SJCRH30 (cell line): ENCODE measurements at regions not wholly inside any gene's neighbourhood (a gene's known extent, or its start where the extent isn't known, plus 50 kb on each side); places are given as distances from the start of the nearest gene placed in this dataset.
A peak's percentile ranks its signal among the peaks of the same experiment; 100 is the strongest.
"Not testable (repeated sequence)": the region's sequence is repeated elsewhere in the genome, so short reads cannot be mapped to it uniquely, and the experiment has no call there.

ENCODE experiments used
- DNase-seq, 2 experiments: peaks; one replicate each; pipeline ENCODE4 v3.0.0-alpha.2; 2015 to 2020
- H3K27ac ChIP-seq: fragments of 250-450 bp; sonication (Bioruptor Pico); 2 replicates; pipeline ENCODE4 v1.5.1; 2020; ENCODE audit warnings: mild to moderate bottlenecking, moderate library complexity
- H3K27me3 ChIP-seq: fragments of 250-450 bp; sonication (Bioruptor Pico); 2 replicates; pipeline ENCODE4 v1.5.1; 2020; ENCODE audit warnings: mild to moderate bottlenecking, moderate library complexity
- H3K36me3 ChIP-seq: fragments of 250-450 bp; sonication (Bioruptor Pico); 2 replicates; pipeline ENCODE4 v1.5.1; 2020; ENCODE audit warnings: mild to moderate bottlenecking, moderate library complexity
- H3K4me1 ChIP-seq: fragments of 250-450 bp; sonication (Bioruptor Pico); 2 replicates; pipeline ENCODE4 v1.5.1; 2020; ENCODE audit warnings: mild to moderate bottlenecking, moderate library complexity
- H3K4me3 ChIP-seq: fragments of 250-450 bp; sonication (Bioruptor Pico); 2 replicates; pipeline ENCODE4 v1.5.1; 2020; ENCODE audit warnings: mild to moderate bottlenecking, moderate library complexity
- H3K9me3 ChIP-seq: fragments of 250-450 bp; sonication (Bioruptor Pico); replicated peaks from 2 replicates; pipeline ENCODE4 v1.5.1; 2020; ENCODE audit warnings: mild to moderate bottlenecking, moderate library complexity

- not testable (repeated sequence) for H3K27ac ChIP-seq, DNase-seq, H3K4me1 ChIP-seq, H3K9me3 ChIP-seq, H3K36me3 ChIP-seq, H3K27me3 ChIP-seq, H3K4me3 ChIP-seq
Measured at GRCh38 chr12:105898271-105898670, 240.5 kb downstream of the NUAK1 start.

DNA sequence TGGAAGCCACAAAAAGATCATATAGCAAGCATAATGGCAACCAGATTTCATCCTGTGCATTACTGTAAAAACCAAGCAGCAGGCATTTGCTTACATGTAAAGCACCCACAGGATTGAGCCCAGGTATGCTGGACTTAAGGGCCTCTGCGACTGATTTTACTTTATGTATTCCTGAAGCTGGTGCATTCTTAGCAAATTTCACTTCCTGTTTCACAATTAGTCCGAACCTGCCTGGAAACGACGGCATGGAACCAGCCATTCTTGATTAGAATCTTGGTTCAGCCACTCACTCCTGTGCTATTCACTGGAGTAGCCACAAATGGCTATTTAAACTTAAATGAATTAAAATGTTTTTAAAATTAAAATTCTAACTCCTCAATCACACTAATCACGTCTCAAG lies 239.2 kb downstream of the NUAK1 start:
- H3K4me1 ChIP-seq = no peaks in the 10 kb centered on the region
- no peaks in the 10 kb centered on the region for H3K9me3 ChIP-seq
- H3K36me3 ChIP-seq = no peaks in the 10 kb centered on the region
- H3K27ac ChIP-seq = no peak overlapping the region
- DNase-seq = no peak
- no peaks in the 10 kb centered on the region for H3K27me3 ChIP-seq
- no peak overlapping the region for H3K4me3 ChIP-seq

DNA sequence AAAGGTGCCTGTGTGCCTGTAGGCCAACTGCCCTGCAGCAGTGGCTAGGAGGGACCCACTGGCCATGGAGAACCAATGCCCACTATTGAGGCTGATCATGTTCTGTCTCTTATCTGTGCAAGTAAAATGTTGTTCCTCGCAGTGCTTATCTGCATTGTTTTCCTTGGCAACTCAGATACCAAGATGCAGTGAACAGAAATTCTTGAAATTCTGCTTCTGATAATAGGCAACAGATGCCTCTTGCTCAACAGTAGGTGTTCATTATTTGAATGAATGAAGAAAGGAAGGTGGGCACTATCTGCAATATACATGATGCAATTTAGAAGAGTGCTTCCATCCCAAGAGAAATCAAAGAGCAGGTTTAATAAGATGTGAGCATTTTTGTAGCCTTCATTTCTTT lies 232.2 kb downstream of the NUAK1 start:
- DNase-seq = no peak
- Histone ChIP-seq H3K4me1 (no peaks in the 10 kb centered on the region), H3K4me3 (no peak overlapping the region)

DNA sequence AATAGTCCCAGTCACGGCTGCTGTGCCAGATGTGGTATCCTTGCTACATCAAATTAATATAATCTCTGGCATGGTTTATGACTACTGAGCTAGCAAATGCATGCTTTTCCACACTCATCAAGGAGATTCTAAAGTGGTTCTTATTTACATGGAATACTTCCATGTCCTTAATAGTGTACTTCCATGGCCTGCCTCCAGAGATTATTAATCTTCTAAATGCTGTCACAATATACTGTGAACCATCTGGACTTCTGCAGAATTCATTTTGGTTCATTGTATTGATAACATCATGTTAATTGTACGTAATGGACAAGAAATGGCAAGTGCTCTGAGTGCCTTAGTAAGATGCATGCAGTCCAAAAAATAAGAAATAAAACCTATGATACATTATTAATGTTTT lies 230.8 kb downstream of the NUAK1 start:
- no peaks in the 10 kb centered on the region for H3K27me3 ChIP-seq
- DNase-seq = no peak

More for the DNA sequence above, 232.2 kb downstream of the NUAK1 start:
- H3K27ac ChIP-seq = no peak overlapping the region
- no peaks in the 10 kb centered on the region for H3K9me3 ChIP-seq
- H3K36me3 ChIP-seq = no peaks in the 10 kb centered on the region
- no peaks in the 10 kb centered on the region for H3K27me3 ChIP-seq

DNA sequence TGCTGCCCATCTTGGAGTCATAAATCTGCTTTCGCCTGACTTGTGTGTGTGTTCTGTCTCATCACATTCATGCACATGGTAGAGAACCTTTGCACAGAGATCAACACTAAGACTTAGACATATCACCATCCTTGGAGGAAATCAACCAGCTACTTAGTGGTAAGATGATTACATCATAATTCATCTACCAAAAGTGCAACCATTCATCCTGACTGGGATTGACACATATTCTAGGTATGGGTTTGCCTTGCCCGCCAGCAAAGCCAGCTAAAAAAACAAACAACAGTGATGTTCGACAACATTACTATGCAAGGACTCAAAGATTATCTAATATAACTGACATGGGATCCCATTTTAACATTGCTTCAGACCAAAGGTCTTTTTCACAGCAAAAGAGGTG lies 228.7 kb downstream of the NUAK1 start:
- H3K4me3 ChIP-seq = no peak overlapping the region
- no peaks in the 10 kb centered on the region for H3K27me3 ChIP-seq
- no peak for DNase-seq
- H3K9me3 ChIP-seq = no peaks in the 10 kb centered on the region
- no peaks in the 10 kb centered on the region for H3K4me1 ChIP-seq
- no peak overlapping the region for H3K27ac ChIP-seq
- H3K36me3 ChIP-seq = no peaks in the 10 kb centered on the region

More for the DNA sequence above, 230.8 kb downstream of the NUAK1 start:
- Histone ChIP-seq H3K4me3 (no peak overlapping the region), H3K36me3 (no peaks in the 10 kb centered on the region), H3K9me3 (no peaks in the 10 kb centered on the region), H3K27ac (no peak overlapping the region), H3K4me1 (no peaks in the 10 kb centered on the region)

DNA sequence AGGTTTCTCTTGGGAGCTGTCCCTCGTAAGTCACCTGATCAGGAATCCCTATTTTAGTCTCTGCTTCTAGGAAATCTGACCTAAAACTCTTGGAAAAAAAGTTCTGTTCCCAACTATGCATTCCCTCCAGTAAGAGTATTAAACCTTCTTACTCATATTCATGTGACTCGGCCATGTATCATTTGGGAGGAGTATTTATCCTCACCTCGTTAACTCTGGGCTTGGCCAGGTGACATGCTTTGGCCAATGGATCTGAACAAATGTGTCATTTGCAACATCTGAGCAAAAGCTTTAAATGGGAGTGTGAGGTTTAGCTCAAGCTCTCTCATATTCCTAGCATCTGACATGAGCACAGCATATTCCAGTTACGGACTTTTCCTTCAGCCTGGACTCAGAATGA lies 226.8 kb downstream of the NUAK1 start:
- no peak for DNase-seq
- Histone ChIP-seq H3K36me3 (no peaks in the 10 kb centered on the region), H3K27me3 (no peaks in the 10 kb centered on the region), H3K27ac (no peak overlapping the region), H3K4me1 (no peaks in the 10 kb centered on the region), H3K9me3 (no peaks in the 10 kb centered on the region), H3K4me3 (no peak overlapping the region)

GRCh38 chr12:105912882-105913678 lies 225.7 kb downstream of the NUAK1 start:
- H3K36me3 ChIP-seq = no peaks in the 10 kb centered on the region
- no peak overlapping the region for H3K4me3 ChIP-seq
- H3K4me1 ChIP-seq = no peaks in the 10 kb centered on the region
- H3K27ac ChIP-seq = no peak overlapping the region
- H3K9me3 ChIP-seq = no peaks in the 10 kb centered on the region
- no peaks in the 10 kb centered on the region for H3K27me3 ChIP-seq
- DNase-seq = no peak

- no peak for DNase-seq
- H3K27me3 ChIP-seq = no peaks in the 10 kb centered on the region
- no peak overlapping the region for H3K27ac ChIP-seq
- no peak overlapping the region for H3K4me3 ChIP-seq
- peaks cover 5% of the 10 kb centered on the region for H3K4me1 ChIP-seq
- no peaks in the 10 kb centered on the region for H3K9me3 ChIP-seq
- H3K36me3 ChIP-seq = no peaks in the 10 kb centered on the region
Measured at GRCh38 chr12:105915997-105916759, 222.6 kb downstream of the NUAK1 start.

DNA sequence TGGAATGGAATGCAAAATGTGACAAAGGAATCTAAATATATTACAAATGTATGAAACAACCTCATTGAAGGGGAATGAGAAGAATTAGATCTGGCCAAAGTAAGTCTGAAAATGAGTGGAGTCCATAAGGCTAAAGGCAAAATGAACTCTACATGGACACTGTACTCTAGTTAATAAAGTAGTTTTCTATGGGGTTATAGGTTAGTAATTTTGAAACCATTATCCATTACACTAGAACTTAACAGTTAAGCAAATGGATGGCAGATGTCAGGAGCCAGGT lies 222.1 kb downstream of the NUAK1 start:
- no peak overlapping the region for H3K4me3 ChIP-seq
- no peak overlapping the region for H3K27ac ChIP-seq
- peaks cover 5% of the 10 kb centered on the region for H3K4me1 ChIP-seq
- H3K9me3 ChIP-seq = no peaks in the 10 kb centered on the region
- H3K27me3 ChIP-seq = no peaks in the 10 kb centered on the region
- H3K36me3 ChIP-seq = no peaks in the 10 kb centered on the region
- DNase-seq = no peak

- DNase-seq = peak; percentile 51 to 61
- H3K36me3 ChIP-seq = no peaks in the 10 kb centered on the region
- no peak overlapping the region for H3K4me3 ChIP-seq
- no peak overlapping the region for H3K27ac ChIP-seq
- H3K4me1 ChIP-seq = peaks cover 13% of the 10 kb centered on the region
- no peaks in the 10 kb centered on the region for H3K9me3 ChIP-seq
- no peaks in the 10 kb centered on the region for H3K27me3 ChIP-seq
Measured at GRCh38 chr12:105920161-105920684, 218.5 kb downstream of the NUAK1 start.

- no peak overlapping the region for H3K27ac ChIP-seq
- peaks cover 13% of the 10 kb centered on the region for H3K4me1 ChIP-seq
- no peak for DNase-seq
- H3K9me3 ChIP-seq = no peaks in the 10 kb centered on the region
- no peaks in the 10 kb centered on the region for H3K36me3 ChIP-seq
- no peaks in the 10 kb centered on the region for H3K27me3 ChIP-seq
- H3K4me3 ChIP-seq = no peak overlapping the region
Measured at GRCh38 chr12:105921055-105921454, 217.7 kb downstream of the NUAK1 start.

DNA sequence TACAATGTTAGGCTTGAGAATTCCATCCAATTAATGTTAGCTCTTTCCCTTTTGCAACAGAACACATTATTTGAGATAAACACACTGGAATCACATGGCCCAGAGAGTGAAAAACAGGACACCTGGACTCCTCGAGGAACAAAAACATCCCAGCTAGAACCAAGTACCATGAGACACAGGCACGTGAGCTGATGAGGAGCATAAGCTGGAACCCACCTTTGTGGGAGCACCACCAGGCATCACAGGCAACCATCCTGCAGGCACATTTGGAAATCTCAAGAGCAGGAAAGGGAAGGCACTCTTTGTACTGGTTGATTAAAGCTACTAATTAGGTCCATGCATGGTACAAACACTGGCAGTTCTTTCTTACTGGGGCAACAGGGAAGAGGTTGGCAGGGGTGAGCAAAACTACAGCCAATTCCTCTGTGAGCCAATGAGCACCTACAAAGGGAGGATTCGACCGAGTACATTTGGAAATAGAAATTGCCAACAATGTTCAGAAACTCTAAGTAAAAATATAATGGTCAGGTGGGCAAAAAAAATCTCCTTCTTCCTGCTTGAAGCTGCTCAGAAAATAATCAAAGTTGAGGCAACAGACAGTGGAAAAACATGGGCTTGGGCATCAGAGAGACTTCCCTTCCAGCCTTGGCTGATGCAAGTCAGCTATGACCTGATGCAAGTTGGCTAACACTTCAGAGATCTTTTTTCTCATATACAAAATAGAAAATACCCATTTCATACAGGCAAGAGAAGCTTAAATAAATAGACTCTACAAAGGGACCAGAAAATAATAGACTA lies 216.7 kb downstream of the NUAK1 start:
- peaks cover 13% of the 10 kb centered on the region for H3K4me1 ChIP-seq
- no peaks in the 10 kb centered on the region for H3K27me3 ChIP-seq
- peaks cover 1% of the 10 kb centered on the region; the same call in 1 of the 2 replicates for H3K9me3 ChIP-seq
- peak overlapping the region; percentile 16; the same call in 1 of the 2 replicates for H3K27ac ChIP-seq
- DNase-seq = no peak
- no peak overlapping the region for H3K4me3 ChIP-seq
- no peaks in the 10 kb centered on the region for H3K36me3 ChIP-seq

DNA sequence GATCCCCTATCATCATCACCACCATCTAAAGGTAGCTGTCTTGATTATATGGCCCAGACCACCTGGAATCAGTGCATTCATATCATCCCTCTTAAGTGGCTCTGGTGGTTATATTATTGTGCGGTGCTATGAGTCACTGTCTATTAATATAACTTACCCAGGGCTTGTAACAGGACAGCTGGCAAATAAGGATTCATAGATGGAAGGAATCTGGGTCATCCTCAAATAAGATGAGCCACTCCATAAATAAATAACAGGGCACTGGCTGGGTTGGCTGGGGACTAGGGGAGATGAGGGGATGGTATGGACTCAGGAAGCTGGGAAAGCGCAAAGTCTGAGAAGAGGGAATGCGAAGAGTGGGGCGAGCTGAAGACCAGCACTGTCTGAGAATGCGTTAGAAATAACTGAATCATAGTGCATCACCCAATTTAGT lies 216.1 kb downstream of the NUAK1 start:
- H3K9me3 ChIP-seq = peaks cover 5% of the 10 kb centered on the region; the same call in 1 of the 2 replicates
- H3K27ac ChIP-seq = peak overlapping the region; percentile 22
- no peaks in the 10 kb centered on the region for H3K27me3 ChIP-seq
- peaks cover 13% of the 10 kb centered on the region for H3K4me1 ChIP-seq
- DNase-seq = peak; percentile 15 to 49
- no peak overlapping the region for H3K4me3 ChIP-seq
- H3K36me3 ChIP-seq = no peaks in the 10 kb centered on the region

- Histone ChIP-seq H3K36me3 (no peaks in the 10 kb centered on the region), H3K9me3 (peaks cover 5% of the 10 kb centered on the region; the same call in 1 of the 2 replicates), H3K4me1 (peaks cover 18% of the 10 kb centered on the region), H3K4me3 (no peak overlapping the region), H3K27ac (no peak overlapping the region), H3K27me3 (no peaks in the 10 kb centered on the region)
- no peak for DNase-seq
Measured at GRCh38 chr12:105924526-105925208, 214.1 kb downstream of the NUAK1 start.
